H1 (cell line): ENCODE measurements at regions not wholly inside any gene's neighbourhood (a gene's known extent, or its start where the extent isn't known, plus 50 kb on each side); places are given as distances from the start of the nearest gene placed in this dataset.

Source experiments
- BRCA1 ChIP-seq: IDR thresholded peaks from 2 replicates; pipeline ENCODE4 v1.6.1; 2012; ENCODE audit warnings: low read depth, low read length, improper control_type of control experiment
- CHD7 ChIP-seq: fragments of 300-600 bp; sonication (generic); IDR thresholded peaks from 2 replicates; pipeline ENCODE4 v1.7.1; 2012; ENCODE audit warnings: low read length, moderate library complexity, mild to moderate bottlenecking, inconsistent platforms; ENCODE audit not compliant: insufficient replicate concordance
- CREB1 ChIP-seq: IDR thresholded peaks from 2 replicates; pipeline ENCODE4 v1.6.1; 2012; ENCODE audit warnings: inconsistent platforms
- CTBP2 ChIP-seq: IDR thresholded peaks from 2 replicates; pipeline ENCODE4 v1.7.0; 2011; ENCODE audit warnings: borderline replicate concordance, mild to moderate bottlenecking, moderate library complexity, mixed read lengths, low read length; ENCODE audit not compliant: insufficient read depth, insufficient read length
- EGR1 ChIP-seq: IDR thresholded peaks from 2 replicates; pipeline ENCODE4 v1.6.1; 2011; ENCODE audit warnings: low read depth, low read length, borderline replicate concordance
- KDM4A ChIP-seq: IDR thresholded peaks from one replicate; pipeline ENCODE4 v1.7.1; 2012; ENCODE audit warnings: low read depth, mild to moderate bottlenecking, moderate library complexity, low read length, inconsistent platforms; ENCODE audit not compliant: severe bottlenecking
- KDM5A ChIP-seq: fragments of 200-600 bp; IDR thresholded peaks from 2 replicates; pipeline ENCODE4 v1.7.1; 2012; ENCODE audit warnings: mild to moderate bottlenecking, low read length, inconsistent platforms, mixed read lengths
- NRF1 ChIP-seq: IDR thresholded peaks from 2 replicates; pipeline ENCODE4 v1.6.1; 2011; ENCODE audit warnings: mild to moderate bottlenecking, low read depth, low read length, improper control_type of control experiment
- RFX5 ChIP-seq: IDR thresholded peaks from 2 replicates; pipeline ENCODE4 v1.6.1; 2011; ENCODE audit warnings: low read depth, low read length, improper control_type of control experiment, borderline replicate concordance
- RXRA ChIP-seq: IDR thresholded peaks from 2 replicates; pipeline ENCODE4 v1.6.1; 2011; ENCODE audit warnings: low read depth, mild to moderate bottlenecking, low read length, moderate library complexity; ENCODE audit not compliant: insufficient read depth
- SIX5 ChIP-seq: IDR thresholded peaks from 2 replicates; pipeline ENCODE4 v1.6.1; 2011; ENCODE audit warnings: mild to moderate bottlenecking, low read depth, low read length
- SRF ChIP-seq: IDR thresholded peaks from 2 replicates; pipeline ENCODE4 v1.6.1; 2011; ENCODE audit warnings: mild to moderate bottlenecking, low read depth, low read length, moderate library complexity
- SUZ12 ChIP-seq: fragments of 200-600 bp; sonication (generic); IDR thresholded peaks from 2 replicates; pipeline ENCODE4 v1.6.1; 2012; ENCODE audit warnings: mild to moderate bottlenecking, inconsistent platforms, low read length, moderate library complexity, mixed read lengths
- TCF12 ChIP-seq: IDR thresholded peaks from 2 replicates; pipeline ENCODE4 v1.6.1; 2011; ENCODE audit warnings: low read depth, mild to moderate bottlenecking, low read length

DNA sequence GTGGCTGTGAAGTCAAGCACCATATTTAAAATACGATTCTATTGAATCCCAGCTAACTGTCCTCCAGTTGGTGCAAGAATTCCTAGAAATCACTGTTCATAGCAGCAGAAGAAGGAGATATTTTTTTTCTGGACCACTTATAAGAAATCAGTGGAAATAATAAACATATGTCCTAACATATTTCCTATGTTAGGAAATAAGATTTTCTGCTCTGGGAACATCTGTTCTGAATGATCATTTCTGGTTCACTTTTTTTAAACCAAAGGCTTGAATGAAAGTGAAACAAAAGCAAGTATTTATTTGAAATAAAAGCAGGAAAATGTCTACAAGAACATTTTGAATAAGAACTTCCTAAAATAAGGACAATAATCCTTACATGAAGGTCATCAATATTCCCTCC lies 138.9 kb upstream of the RALGAPA2 start (continued):
- TF ChIP-seq CHD7 (no peak), SIX5 (no peak), RXRA (no peak), KDM4A (no peak), BRCA1 (no peak), SUZ12 (no peak), CTBP2 (no peak), RFX5 (no peak), SRF (no peak), TCF12 (no peak), EGR1 (no peak), KDM5A (no peak), CREB1 (no peak), NRF1 (no peak)
